A549 (cell line): ENCODE measurements at regions not wholly inside any gene's neighbourhood (a gene's known extent, or its start where the extent isn't known, plus 50 kb on each side); places are given as distances from the start of the nearest gene placed in this dataset.
A peak's percentile ranks its signal among the peaks of the same experiment; 100 is the strongest.

Source experiments
- CEBPB ChIP-seq, 2 experiments: fragments of >200 bp in 1 of 2; sonication (Bioruptor Twin) in 1 of 2; formaldehyde crosslinking in 1 of 2; IDR thresholded peaks; 2 replicates each; pipeline ENCODE4 v1.6.1; 2012 to 2016
- EP300 ChIP-seq, 2 experiments: fragments of >200 bp; sonication (Bioruptor Twin); formaldehyde crosslinking; IDR thresholded peaks; 2 replicates in 1 of 2; 3 replicates in 1 of 2; pipeline ENCODE4 v1.6.1; 2016 to 2017
- MYC ChIP-seq: IDR thresholded peaks from 2 replicates; pipeline ENCODE4 v1.6.1; 2012; ENCODE audit warnings: mild to moderate bottlenecking, inconsistent platforms, low read length, improper control_type of control experiment, borderline replicate concordance
- RCOR1 ChIP-seq: fragments of 150-350 bp; IDR thresholded peaks from 2 replicates; pipeline ENCODE4 v1.6.1; 2014; ENCODE audit warnings: antibody characterized with exemption, low read length, low read depth
- RNF2 ChIP-seq: fragments of 200-600 bp; sonication (generic); IDR thresholded peaks from 2 replicates; pipeline ENCODE4 v1.6.1; 2016; ENCODE audit warnings: low read depth, mild to moderate bottlenecking, antibody characterized with exemption, moderate library complexity, borderline replicate concordance
- TF ChIP-seq, protein P1 (sequence below): IDR thresholded peaks from 2 replicates; pipeline ENCODE4 v1.6.1; 2012
- TF ChIP-seq, protein P2 (sequence below): fragments of >200 bp; sonication (Bioruptor Twin); formaldehyde crosslinking; IDR thresholded peaks from 3 replicates; pipeline ENCODE4 v1.5.1; 2016
- TF ChIP-seq, protein P3 (sequence below): fragments of 150-350 bp; IDR thresholded peaks from 2 replicates; pipeline ENCODE4 v1.6.1; 2014; ENCODE audit warnings: low read depth, mild to moderate bottlenecking, low read length
- TF ChIP-seq, protein P4 (sequence below): fragments of 450-650 bp; IDR thresholded peaks from 2 replicates; pipeline ENCODE4 v1.6.1; 2014; ENCODE audit warnings: antibody characterized with exemption
- TF ChIP-seq, protein P5 (sequence below): fragments of 250-450 bp; sonication (Bioruptor Pico); IDR thresholded peaks from 2 replicates; pipeline ENCODE4 v1.5.0; 2021; ENCODE audit warnings: mild to moderate bottlenecking, moderate library complexity, borderline replicate concordance

DNA sequence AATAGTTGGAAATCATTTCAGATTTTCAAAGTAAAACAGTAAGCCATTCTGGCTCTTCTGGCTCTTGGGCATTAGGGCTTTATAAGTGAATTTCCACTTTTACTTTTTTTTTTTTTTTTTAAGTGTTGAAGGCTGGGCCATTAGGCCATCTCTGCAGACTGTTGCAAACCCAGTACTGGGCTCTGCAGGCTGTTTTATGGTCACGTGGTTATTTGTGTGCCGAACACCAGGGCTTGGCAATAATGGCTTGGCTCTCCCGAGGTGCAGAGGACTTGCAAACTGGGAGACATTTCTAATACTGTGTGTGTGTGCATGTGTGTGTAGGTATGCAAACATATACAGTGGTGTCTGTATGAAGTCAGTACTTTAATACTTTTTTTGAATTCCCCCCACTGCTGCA lies 194.9 kb upstream of the CDH5 start:
- no peak for TF ChIP-seq MYC
- TF ChIP-seq, protein P1, sequence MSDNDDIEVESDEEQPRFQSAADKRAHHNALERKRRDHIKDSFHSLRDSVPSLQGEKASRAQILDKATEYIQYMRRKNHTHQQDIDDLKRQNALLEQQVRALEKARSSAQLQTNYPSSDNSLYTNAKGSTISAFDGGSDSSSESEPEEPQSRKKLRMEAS = no peak
- TF ChIP-seq, protein P2, sequence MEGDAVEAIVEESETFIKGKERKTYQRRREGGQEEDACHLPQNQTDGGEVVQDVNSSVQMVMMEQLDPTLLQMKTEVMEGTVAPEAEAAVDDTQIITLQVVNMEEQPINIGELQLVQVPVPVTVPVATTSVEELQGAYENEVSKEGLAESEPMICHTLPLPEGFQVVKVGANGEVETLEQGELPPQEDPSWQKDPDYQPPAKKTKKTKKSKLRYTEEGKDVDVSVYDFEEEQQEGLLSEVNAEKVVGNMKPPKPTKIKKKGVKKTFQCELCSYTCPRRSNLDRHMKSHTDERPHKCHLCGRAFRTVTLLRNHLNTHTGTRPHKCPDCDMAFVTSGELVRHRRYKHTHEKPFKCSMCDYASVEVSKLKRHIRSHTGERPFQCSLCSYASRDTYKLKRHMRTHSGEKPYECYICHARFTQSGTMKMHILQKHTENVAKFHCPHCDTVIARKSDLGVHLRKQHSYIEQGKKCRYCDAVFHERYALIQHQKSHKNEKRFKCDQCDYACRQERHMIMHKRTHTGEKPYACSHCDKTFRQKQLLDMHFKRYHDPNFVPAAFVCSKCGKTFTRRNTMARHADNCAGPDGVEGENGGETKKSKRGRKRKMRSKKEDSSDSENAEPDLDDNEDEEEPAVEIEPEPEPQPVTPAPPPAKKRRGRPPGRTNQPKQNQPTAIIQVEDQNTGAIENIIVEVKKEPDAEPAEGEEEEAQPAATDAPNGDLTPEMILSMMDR = no peak
- TF ChIP-seq RNF2 = no peak
- TF ChIP-seq, protein P3, sequence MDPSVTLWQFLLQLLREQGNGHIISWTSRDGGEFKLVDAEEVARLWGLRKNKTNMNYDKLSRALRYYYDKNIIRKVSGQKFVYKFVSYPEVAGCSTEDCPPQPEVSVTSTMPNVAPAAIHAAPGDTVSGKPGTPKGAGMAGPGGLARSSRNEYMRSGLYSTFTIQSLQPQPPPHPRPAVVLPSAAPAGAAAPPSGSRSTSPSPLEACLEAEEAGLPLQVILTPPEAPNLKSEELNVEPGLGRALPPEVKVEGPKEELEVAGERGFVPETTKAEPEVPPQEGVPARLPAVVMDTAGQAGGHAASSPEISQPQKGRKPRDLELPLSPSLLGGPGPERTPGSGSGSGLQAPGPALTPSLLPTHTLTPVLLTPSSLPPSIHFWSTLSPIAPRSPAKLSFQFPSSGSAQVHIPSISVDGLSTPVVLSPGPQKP = no peak
- no peak for TF ChIP-seq EP300 (IDR thresholded peaks at IDR 0.05)
- TF ChIP-seq, protein P4, sequence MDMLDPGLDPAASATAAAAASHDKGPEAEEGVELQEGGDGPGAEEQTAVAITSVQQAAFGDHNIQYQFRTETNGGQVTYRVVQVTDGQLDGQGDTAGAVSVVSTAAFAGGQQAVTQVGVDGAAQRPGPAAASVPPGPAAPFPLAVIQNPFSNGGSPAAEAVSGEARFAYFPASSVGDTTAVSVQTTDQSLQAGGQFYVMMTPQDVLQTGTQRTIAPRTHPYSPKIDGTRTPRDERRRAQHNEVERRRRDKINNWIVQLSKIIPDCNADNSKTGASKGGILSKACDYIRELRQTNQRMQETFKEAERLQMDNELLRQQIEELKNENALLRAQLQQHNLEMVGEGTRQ = 0 out of 2 replicates have a peak, but pooled peaks have one; percentile 6
- no peak for TF ChIP-seq RCOR1
- no peak for TF ChIP-seq CEBPB (IDR thresholded peaks at IDR 0.05)
- TF ChIP-seq, protein P5, sequence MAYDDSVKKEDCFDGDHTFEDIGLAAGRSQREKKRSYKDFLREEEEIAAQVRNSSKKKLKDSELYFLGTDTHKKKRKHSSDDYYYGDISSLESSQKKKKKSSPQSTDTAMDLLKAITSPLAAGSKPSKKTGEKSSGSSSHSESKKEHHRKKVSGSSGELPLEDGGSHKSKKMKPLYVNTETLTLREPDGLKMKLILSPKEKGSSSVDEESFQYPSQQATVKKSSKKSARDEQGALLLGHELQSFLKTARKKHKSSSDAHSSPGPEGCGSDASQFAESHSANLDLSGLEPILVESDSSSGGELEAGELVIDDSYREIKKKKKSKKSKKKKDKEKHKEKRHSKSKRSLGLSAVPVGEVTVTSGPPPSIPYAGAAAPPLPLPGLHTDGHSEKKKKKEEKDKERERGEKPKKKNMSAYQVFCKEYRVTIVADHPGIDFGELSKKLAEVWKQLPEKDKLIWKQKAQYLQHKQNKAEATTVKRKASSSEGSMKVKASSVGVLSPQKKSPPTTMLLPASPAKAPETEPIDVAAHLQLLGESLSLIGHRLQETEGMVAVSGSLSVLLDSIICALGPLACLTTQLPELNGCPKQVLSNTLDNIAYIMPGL (CRISPR knock-in tag) = no peak
